Caco-2 (cell line): ENCODE measurements at regions not wholly inside any gene's neighbourhood (a gene's known extent, or its start where the extent isn't known, plus 50 kb on each side); places are given as distances from the start of the nearest gene placed in this dataset.

Source experiments
- BruUV-seq: library from RNA; stranded (reverse); fragments of 400-500 nt; replicated peaks from 2 replicates; lab custom pipeline; 2021; lab: Mats Ljungman, UMichigan
- CTCF ChIA-PET: fragments of 300-600 bp; sonication (Branson Sonifier 250); formaldehyde crosslinking; loops from one replicate; lab custom pipeline; 2022; ENCODE audit warnings: antibody characterized with exemption; lab: Charles Lee
- POLR2A ChIA-PET: fragments of 300-600 bp; sonication (Branson Sonifier 250); formaldehyde crosslinking; loops from one replicate; lab custom pipeline; 2022; ENCODE audit warnings: antibody characterized with exemption; lab: Charles Lee
- DNase-seq, 2 experiments: peaks; one replicate each; pipeline versions ENCODE4 v3.0.0 to v3.0.0-alpha.2; 2020 to 2022
- H3K27me3 ChIP-seq: replicated peaks from 2 replicates; pipeline ENCODE4 v1.6.0; 2011; ENCODE audit warnings: low read length; ENCODE audit not compliant: control insufficient read depth, insufficient read depth
- H3K36me3 ChIP-seq: 2 replicates; pipeline ENCODE4 v1.5.1; 2011; ENCODE audit warnings: low read length; ENCODE audit not compliant: control insufficient read depth, insufficient read depth
- H3K4me1 ChIP-seq: fragments of 250-450 bp; sonication (Bioruptor Pico); 2 replicates; pipeline ENCODE4 v1.5.1; 2020; ENCODE audit warnings: mild to moderate bottlenecking
- H3K4me3 ChIP-seq: 2 replicates; pipeline ENCODE4 v1.5.1; 2011; ENCODE audit warnings: low read depth, mild to moderate bottlenecking, control low read depth, low read length
- H3K9me3 ChIP-seq: fragments of 250-450 bp; sonication (Bioruptor Pico); 2 replicates; pipeline ENCODE4 v1.5.1; 2020; ENCODE audit warnings: mild to moderate bottlenecking, moderate library complexity
- H3K27ac Mint-ChIP-seq: one replicate; pipeline ENCODE4 v1.8.0; 2022; ENCODE audit warnings: mixed read lengths; ENCODE audit not compliant: unreplicated experiment
- H3K27me3 Mint-ChIP-seq: one replicate; pipeline ENCODE4 v1.8.0; 2022; ENCODE audit warnings: mixed read lengths; ENCODE audit not compliant: insufficient read depth, unreplicated experiment
- H3K36me3 Mint-ChIP-seq: one replicate; pipeline ENCODE4 v1.8.0; 2022; ENCODE audit warnings: mild to moderate bottlenecking, mixed read lengths; ENCODE audit not compliant: insufficient read depth, unreplicated experiment
- H3K4me1 Mint-ChIP-seq: one replicate; pipeline ENCODE4 v1.8.0; 2022; ENCODE audit warnings: low read depth, mixed read lengths; ENCODE audit not compliant: unreplicated experiment
- H3K4me3 Mint-ChIP-seq: one replicate; pipeline ENCODE4 v1.8.0; 2022; ENCODE audit warnings: mild to moderate bottlenecking, moderate library complexity, mixed read lengths; ENCODE audit not compliant: unreplicated experiment
- H3K9me3 Mint-ChIP-seq: one replicate; pipeline ENCODE4 v1.8.0; 2022; ENCODE audit warnings: mixed read lengths; ENCODE audit not compliant: unreplicated experiment
- CTCF ChIP-seq, 2 experiments: fragments of 200-600 bp in 1 of 2; IDR thresholded peaks; 1 replicate in 1 of 2; 2 replicates in 1 of 2; pipeline versions ENCODE4 v1.5.1 to v1.8.0; 2011 to 2022; ENCODE audit warnings: antibody characterized with exemption in 1 of 2, control low read depth in 1 of 2, inconsistent platforms in 1 of 2, low read depth in 1 of 2, low read length in 1 of 2, mild to moderate bottlenecking in 1 of 2, moderate library complexity in 1 of 2; ENCODE audit not compliant: insufficient read depth in 1 of 2, severe bottlenecking in 1 of 2, unreplicated experiment in 1 of 2
- intact Hi-C: fragments of 100-400 bp; cut with micrococcal nuclease; formaldehyde crosslinking; loops from one replicate; pipeline ENCODE4 v1.10.0; 2022; ENCODE audit not compliant: unreplicated experiment

DNA sequence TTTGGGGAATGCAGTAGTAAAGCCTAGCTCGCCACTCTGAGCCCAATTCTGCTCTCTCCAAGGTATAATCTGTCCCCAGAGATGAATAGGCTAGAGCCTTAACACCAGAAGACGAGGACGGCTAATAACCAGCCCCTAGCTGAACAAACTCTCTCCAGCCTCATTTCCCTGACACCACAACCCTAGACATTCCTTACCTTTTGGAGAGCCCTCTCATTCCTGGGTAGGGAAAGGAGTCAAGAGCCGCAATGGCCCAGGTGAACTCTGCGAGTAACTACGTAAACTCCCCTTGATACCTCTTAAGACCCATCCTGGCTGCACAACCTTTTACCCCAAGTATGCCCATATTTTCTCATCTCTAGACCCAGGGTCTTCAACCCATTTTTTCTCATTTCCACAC is 722.9 kb downstream of the BCL11A start:
- ChIA-PET POLR2A (no interaction called here), CTCF (no interaction called here)
- no peak for DNase-seq
- H3K9me3 ChIP-seq = no peaks in the 10 kb centered on the region
- TF ChIP-seq CTCF (IDR thresholded peaks at IDR 0.05; ENCODE audit: insufficient read depth in 1 of 2, low read depth in 1 of 2, low read length in 1 of 2, severe bottlenecking in 1 of 2, unreplicated experiment in 1 of 2) = no peak
- H3K36me3 ChIP-seq = no peaks in the 10 kb centered on the region
- H3K27me3 ChIP-seq = no peaks in the 10 kb centered on the region
- H3K4me3 ChIP-seq = no peak overlapping the region
- BruUV-seq = no TSS peak
- H3K27ac Mint-ChIP-seq = no peak overlapping the region
- H3K4me3 Mint-ChIP-seq = no peak overlapping the region
- H3K4me1 ChIP-seq = no peaks in the 10 kb centered on the region
- intact Hi-C loops = no loop called here
- peaks cover 10% of the 10 kb centered on the region for H3K27me3 Mint-ChIP-seq
- H3K36me3 Mint-ChIP-seq = no peaks in the 10 kb centered on the region
- H3K9me3 Mint-ChIP-seq = no peaks in the 10 kb centered on the region
- no peaks in the 10 kb centered on the region for H3K4me1 Mint-ChIP-seq

GRCh38 chr2:59827677-59828076 is 725.8 kb downstream of the BCL11A start:
- no peak for TF ChIP-seq CTCF (IDR thresholded peaks at IDR 0.05; ENCODE audit: insufficient read depth in 1 of 2, low read depth in 1 of 2, low read length in 1 of 2, severe bottlenecking in 1 of 2, unreplicated experiment in 1 of 2)
- Histone ChIP-seq H3K4me1 (no peaks in the 10 kb centered on the region), H3K4me3 (no peak overlapping the region), H3K36me3 (no peaks in the 10 kb centered on the region), H3K27me3 (no peaks in the 10 kb centered on the region), H3K9me3 (no peaks in the 10 kb centered on the region)
- intact Hi-C loops = no loop called here
- Mint-ChIP-seq H3K9me3 (no peaks in the 10 kb centered on the region), H3K27ac (no peak overlapping the region), H3K27me3 (peaks cover 7% of the 10 kb centered on the region), H3K36me3 (no peaks in the 10 kb centered on the region), H3K4me3 (no peak overlapping the region), H3K4me1 (no peaks in the 10 kb centered on the region)
- no peak for DNase-seq
- BruUV-seq = no TSS peak
- ChIA-PET CTCF (no interaction called here), POLR2A (no interaction called here)

GRCh38 chr2:59826177-59826576 is 727.3 kb downstream of the BCL11A start:
- H3K9me3 ChIP-seq = no peaks in the 10 kb centered on the region
- no peaks in the 10 kb centered on the region for H3K27me3 ChIP-seq
- Mint-ChIP-seq H3K4me3 (no peak overlapping the region), H3K36me3 (no peaks in the 10 kb centered on the region), H3K27ac (no peak overlapping the region), H3K9me3 (no peaks in the 10 kb centered on the region), H3K27me3 (peaks cover 10% of the 10 kb centered on the region), H3K4me1 (no peaks in the 10 kb centered on the region)
- intact Hi-C loops = no loop called here
- BruUV-seq = no TSS peak
- no peak for TF ChIP-seq CTCF (IDR thresholded peaks at IDR 0.05; ENCODE audit: insufficient read depth in 1 of 2, low read depth in 1 of 2, low read length in 1 of 2, severe bottlenecking in 1 of 2, unreplicated experiment in 1 of 2)
- H3K4me3 ChIP-seq = no peak overlapping the region
- H3K36me3 ChIP-seq = no peaks in the 10 kb centered on the region
- H3K4me1 ChIP-seq = no peaks in the 10 kb centered on the region
- DNase-seq = no peak
- POLR2A ChIA-PET = no interaction called here
- CTCF ChIA-PET = no interaction called here
